ENCODE measurements at regions not wholly inside any gene's neighbourhood (a gene's known extent, or its start where the extent isn't known, plus 50 kb on each side); places are given as distances from the start of the nearest gene placed in this dataset.
"Not testable (repeated sequence)": the region's sequence is repeated elsewhere in the genome, so short reads cannot be mapped to it uniquely, and the experiment has no call there.

GRCh38 chr3:161920196-161920595 lies 423.6 kb downstream of the OTOL1 start:
- no peak for ATAC-seq

- ATAC-seq: no peak
Observed at GRCh38 chr3:161925749-161926360, 429.2 kb downstream of the OTOL1 start.

- ATAC-seq: no peak
Observed at GRCh38 chr3:161927131-161927530, 430.5 kb downstream of the OTOL1 start.

- no peak for ATAC-seq
Observed at GRCh38 chr3:161939918-161940620, 443.5 kb downstream of the OTOL1 start.

GRCh38 chr3:161940621-161940965 lies 444.0 kb downstream of the OTOL1 start:
- ATAC-seq: no peak

GRCh38 chr3:161941891-161942290 lies 445.3 kb downstream of the OTOL1 start:
- ATAC-seq: no peak

- ATAC-seq: not testable (repeated sequence)
Observed at GRCh38 chr3:161943801-161944345, 447.3 kb downstream of the OTOL1 start.

- no peak for ATAC-seq
Observed at GRCh38 chr3:161946443-161946960, 449.9 kb downstream of the OTOL1 start.

GRCh38 chr3:161950318-161950868 lies 453.8 kb downstream of the OTOL1 start:
- ATAC-seq: no peak

- no peak for ATAC-seq
Observed at GRCh38 chr3:161957467-161957866, 460.9 kb downstream of the OTOL1 start.

GRCh38 chr3:161964857-161965256 lies 468.2 kb downstream of the OTOL1 start:
- ATAC-seq: no peak

- no peak for ATAC-seq
Observed at GRCh38 chr3:161969867-161970266, 473.3 kb downstream of the OTOL1 start.

- no peak for ATAC-seq
Observed at GRCh38 chr3:161975201-161975600, 478.6 kb downstream of the OTOL1 start.

GRCh38 chr3:161977063-161977462 lies 480.5 kb downstream of the OTOL1 start:
- ATAC-seq: no peak

GRCh38 chr3:161977850-161978249 lies 481.2 kb downstream of the OTOL1 start:
- ATAC-seq: peak in 1 of 2 donors; percentile 25

GRCh38 chr3:161987933-161988332 lies 491.3 kb downstream of the OTOL1 start:
- no peak for ATAC-seq

- ATAC-seq: no peak
Observed at GRCh38 chr3:161989012-161989411, 492.4 kb downstream of the OTOL1 start.

GRCh38 chr3:161990036-161990435 lies 493.4 kb downstream of the OTOL1 start:
- ATAC-seq: no peak

GRCh38 chr3:161991901-161992540 lies 495.4 kb downstream of the OTOL1 start:
- ATAC-seq: no peak

GRCh38 chr3:161999846-162000245 lies 503.2 kb downstream of the OTOL1 start:
- ATAC-seq: no peak

GRCh38 chr3:162007722-162008121 lies 511.1 kb downstream of the OTOL1 start:
- no peak for ATAC-seq

GRCh38 chr3:162012633-162013032 lies 516.0 kb downstream of the OTOL1 start:
- ATAC-seq: no peak

GRCh38 chr3:162014284-162014683 lies 517.7 kb downstream of the OTOL1 start:
- ATAC-seq: no peak

Data from activated CD4-positive, CD25-positive, alpha-beta regulatory T cell treated with anti-CD3 and anti-CD28 coated beads, Interleukin-2, amount 50 U/mL, for 24 hours (primary cell).